Stimulated activated CD8-positive, alpha-beta memory T cell treated with anti-CD3 and anti-CD28 coated beads, Interleukin-4, amount 100 ng/mL, for 24 hours (primary cell): ENCODE measurements at regions not wholly inside any gene's neighbourhood (a gene's known extent, or its start where the extent isn't known, plus 50 kb on each side); places are given as distances from the start of the nearest gene placed in this dataset.

Source experiments
- DNase-seq: peaks from one replicate; pipeline ENCODE4 v3.0.0-alpha.2; 2020; ENCODE audit warnings: low read depth

DNA sequence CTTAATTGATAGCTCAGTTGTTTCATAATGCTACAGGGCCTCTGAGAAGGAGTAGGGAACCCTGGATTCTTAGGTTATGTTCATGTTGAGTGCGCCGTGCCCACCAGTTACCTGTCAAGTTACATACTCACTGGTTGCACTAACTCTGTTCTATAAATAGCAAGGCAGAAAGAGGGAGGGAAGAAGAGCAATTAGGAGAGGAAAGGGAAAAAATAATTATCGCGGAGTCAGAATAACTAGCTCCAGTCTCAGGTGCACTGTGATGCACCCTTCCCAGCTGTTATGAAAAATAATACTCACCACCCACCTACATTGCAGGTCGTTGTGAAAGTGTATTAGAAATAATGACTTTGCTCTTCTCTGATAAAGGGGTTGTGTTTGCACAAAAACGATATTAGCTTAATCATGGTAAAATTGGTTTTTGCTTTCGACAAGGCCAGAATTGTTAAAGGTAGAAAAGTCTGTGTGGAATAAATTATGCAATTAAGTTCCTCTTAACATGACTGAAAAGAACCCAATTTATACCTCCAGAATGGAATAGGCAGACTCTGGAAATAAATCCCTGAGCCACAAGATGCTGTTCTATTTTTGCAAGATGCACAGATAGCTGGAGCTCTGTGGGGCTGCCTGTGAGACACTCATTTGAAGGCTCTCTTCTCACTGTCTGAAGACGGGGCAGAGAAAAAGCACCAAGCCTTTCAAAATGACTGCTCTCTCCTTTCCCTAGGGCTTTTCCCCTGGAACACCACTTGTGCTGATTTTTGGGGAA is 137.6 kb upstream of the PITRM1 start:
- no peak for DNase-seq

- no peak for DNase-seq
Measured at GRCh38 chr10:3306050-3306449, 133.5 kb upstream of the PITRM1 start.

DNA sequence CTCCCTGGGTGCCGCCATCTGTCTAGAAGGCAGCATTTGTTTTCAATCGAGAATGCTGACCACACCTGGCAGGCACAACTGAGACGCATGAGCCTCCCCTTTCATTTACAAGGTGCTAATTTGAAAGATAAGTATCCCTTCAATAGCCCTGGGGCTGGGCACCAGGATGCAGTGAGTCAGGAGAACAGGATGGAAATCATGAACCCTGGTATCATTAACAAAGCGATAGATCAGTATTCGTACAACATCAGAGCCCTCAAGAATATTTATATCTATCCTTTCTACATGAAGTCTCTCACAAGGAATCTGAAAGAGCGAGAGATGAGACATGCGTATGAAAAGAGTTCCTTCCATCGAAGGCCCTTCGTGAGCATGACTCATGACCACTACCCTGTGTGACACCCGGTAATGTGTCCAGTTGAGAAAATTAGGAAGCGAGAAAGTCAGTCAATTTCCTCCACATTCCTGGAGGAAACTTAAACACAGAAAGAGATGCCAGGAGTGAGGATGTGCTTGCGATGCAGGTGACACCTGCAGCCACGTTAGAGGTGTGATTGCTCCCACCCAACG is 123.1 kb upstream of the PITRM1 start:
- no peak for DNase-seq

DNA sequence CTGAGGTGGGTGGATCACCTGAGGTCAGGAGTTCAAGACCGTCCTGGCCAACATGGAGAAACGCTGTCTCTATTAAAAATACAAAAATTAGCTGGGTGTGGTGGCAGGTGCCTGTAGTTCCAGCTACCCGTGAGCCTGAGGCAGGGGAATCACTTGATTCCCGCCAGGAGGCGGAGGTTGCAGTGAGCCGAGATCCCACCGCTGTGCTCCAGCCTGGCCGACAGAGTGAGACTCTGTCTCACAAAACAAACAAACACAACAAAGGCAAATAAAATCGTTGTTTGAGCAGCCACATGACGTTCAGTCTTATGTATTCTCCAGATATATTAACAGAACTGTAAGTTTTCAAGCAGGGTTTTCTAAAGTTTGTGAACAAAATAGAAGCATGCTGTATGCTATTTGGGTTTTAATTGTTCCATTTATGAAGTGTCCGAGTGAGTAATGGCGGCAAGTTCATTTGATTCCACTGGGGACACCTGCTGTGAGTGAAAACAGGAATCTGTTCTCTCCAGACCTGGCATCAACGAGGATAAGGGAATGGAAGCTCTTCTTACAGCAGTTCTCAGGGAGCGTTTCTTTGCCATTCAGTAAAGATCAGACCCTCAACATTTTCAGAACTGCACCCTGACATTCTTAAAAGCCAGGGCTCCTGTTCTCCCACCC is 122.5 kb upstream of the PITRM1 start:
- DNase-seq: no peak

DNA sequence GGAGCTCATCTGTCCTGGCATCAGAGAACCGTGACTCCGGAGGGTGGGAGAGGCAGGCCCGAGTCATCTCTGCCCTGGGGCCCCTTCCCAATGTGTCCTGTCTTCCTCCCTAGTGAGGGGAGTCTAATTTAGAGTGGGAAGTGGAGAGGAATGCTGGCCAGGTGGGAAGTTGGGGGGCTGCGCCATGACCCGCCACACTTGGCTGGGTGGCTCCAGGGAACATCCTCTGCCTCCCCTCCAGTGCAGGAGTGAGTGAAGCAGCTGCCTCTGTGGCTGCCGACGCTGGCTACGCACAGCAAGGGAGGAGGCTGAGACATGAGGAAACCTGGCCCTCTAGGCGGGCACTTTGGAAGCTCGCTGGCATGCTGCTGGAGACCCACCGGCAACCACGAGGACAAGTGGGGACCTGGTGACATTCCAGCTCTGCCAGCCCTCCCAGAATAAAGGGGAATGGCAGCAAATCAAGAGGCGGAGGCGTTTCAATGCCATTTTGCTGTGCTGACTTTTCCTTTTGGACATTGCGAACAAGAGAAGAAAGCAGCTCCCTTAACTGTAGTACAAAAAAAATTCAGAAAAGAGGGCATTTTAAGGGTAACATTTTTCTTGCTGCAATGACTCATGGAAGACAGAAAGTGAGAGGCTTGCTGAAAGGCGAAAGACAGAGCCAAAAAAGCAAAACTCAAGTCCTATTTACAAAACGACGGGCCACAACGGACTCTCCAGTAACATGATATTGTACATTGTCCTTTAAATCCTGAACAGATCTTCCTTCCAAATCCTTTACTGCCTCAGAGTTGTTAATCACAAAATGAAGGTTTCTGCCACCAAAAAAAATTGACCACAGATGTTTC is 121.2 kb upstream of the PITRM1 start:
- DNase-seq: no peak

DNA sequence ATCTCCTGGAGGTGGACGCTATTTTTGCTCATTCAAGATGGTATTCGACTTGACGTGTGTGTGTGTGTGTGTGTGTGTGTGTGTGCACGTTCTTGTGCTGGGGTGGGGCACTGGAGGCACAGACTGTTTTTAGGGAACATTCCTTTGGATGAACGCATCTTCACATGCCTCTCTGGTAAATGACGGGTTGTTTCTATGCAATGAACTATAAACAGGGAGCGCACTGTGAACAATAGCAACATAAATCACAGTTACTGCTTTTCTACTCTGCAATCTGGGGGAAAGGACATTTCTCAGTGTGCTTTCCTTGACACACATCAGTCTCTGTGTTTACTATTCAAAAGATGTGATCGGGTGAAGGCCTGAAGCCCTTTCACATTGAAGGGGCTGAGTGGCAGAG is 120.1 kb upstream of the PITRM1 start:
- no peak for DNase-seq

DNA sequence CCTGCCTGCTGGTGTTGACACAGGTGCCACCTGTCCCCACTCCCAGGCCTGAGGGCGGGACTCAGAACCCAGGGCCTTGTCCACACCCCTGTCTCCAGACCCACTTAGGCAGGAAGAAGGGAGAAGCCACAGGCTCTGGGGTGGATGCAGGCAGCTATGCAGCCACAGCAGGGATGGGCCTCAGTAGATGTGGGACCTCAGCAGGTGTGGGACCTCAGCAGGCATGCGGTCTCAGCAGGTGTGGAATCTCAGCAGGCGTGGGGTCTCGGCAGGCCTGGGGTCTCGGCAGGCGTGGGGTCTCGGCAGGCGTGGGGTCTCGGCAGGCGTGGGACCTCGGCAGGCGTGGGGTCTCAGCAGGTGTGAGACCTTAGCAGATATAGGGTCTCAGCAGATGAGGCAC is 118.0 kb upstream of the PITRM1 start:
- DNase-seq: no peak

GRCh38 chr10:3287572-3288445 is 115.2 kb upstream of the PITRM1 start:
- DNase-seq: no peak

GRCh38 chr10:3282674-3283017 is 110.1 kb upstream of the PITRM1 start:
- no peak for DNase-seq

DNA sequence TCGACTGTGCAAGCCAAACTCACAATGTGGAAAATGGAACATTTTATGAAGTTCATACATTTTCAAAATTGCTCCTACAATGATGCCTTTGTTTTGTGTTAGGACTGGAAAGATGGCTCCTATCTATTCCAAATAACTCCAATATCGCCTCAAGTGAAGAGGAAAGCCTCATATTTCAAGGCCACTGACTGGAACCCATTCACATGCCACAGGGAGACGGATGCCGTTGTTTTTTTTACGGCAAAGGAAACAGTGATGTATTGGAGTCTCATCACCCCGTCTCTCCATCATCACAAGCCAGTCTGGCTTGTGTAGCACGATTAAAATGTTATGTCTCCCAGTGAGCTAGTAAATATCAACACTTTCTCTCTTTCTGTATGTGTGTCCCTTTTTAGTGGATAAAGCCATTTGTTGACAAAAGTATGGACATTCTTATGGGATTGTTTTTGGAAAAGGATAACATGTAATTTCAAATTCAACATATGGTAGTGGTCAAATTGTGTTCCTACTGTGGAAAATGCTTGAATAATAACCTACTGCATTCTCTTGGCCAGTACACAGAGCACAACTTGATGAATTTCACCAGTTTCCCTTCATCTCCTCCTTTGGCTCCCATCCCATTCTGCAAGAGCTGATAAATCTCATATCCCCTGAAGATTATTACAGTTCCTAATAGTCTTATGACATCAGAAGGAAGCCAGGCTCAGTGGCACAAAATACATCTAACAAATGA is 109.5 kb upstream of the PITRM1 start:
- no peak for DNase-seq

DNA sequence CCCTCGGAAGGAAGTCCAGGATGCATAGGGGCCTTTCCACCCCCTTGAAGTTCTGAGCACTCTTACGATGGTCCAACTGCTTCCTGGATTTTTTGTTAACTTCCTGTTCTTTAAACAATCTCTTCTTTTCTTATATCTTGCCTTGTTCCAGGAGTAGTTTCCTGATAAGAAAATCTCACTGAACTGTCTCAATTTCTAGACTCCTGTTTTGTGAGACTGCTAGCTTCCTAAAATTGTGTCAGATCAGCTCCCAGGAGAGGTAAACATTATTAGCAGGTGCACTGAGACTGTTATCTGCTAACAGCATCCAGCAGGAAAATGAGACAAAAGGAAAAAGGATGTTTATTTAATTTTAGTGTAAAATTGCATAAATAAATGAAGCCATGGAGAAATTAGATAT is 106.2 kb upstream of the PITRM1 start:
- DNase-seq: no peak

DNA sequence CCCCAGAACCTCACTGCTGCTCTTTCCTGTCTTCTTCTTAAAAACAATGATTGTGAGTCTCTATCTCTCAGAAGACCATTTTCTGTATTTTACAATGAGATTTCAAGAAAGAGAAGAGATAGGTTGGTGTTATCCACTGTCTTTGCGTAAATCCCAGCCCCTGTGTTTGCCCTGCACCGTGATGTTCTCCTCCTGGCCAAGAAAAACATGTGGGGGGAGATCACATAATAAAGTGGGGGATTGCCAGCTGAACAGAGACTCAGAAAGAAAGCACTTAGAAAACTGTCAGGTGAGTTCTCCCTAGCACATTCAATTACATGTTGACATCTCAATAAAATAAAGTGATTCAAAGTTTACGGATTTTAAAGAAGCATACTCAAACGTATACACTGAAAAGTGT is 105.0 kb upstream of the PITRM1 start:
- DNase-seq: no peak

DNA sequence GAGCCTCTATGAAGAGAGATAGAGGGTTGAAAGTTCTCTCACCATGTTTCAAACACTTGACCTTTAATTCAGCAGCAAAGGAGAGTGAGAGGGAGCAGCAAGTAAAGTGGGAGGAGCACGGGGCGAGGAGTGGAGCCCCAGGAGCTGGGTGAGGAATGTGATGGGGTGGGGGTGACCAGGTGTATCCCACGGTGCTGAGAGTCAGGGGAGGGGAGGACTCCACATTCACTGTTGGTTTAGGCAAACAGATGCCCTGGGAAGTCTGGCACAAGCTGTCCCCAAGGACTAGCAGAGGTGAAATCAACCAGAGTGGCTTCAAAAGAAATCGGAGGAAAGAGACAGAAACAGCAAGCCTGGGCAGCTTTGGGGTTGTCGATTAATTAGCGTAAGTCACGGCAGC is 101.8 kb upstream of the PITRM1 start:
- DNase-seq: no peak

GRCh38 chr10:3273966-3274365 is 101.4 kb upstream of the PITRM1 start:
- no peak for DNase-seq

DNA sequence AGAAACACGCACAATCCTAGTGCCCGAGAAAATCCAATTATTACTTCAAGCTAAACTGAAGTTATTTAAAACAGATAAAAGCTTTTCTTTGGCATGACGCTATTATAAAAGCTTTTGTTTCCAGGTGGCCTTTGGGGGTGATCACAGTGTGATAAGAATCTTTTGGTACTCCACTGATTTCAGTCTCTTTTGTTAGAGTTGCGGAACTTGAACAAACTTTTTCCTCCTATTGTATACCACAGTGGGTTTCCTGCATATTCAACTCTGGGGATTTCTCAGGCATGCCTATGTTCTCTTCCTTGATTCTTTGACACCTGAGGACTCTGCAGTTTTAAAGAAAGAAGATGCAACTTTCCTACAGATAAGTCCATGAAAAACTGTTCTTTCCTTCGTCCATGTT is 99.7 kb upstream of the PITRM1 start:
- DNase-seq: no peak

DNA sequence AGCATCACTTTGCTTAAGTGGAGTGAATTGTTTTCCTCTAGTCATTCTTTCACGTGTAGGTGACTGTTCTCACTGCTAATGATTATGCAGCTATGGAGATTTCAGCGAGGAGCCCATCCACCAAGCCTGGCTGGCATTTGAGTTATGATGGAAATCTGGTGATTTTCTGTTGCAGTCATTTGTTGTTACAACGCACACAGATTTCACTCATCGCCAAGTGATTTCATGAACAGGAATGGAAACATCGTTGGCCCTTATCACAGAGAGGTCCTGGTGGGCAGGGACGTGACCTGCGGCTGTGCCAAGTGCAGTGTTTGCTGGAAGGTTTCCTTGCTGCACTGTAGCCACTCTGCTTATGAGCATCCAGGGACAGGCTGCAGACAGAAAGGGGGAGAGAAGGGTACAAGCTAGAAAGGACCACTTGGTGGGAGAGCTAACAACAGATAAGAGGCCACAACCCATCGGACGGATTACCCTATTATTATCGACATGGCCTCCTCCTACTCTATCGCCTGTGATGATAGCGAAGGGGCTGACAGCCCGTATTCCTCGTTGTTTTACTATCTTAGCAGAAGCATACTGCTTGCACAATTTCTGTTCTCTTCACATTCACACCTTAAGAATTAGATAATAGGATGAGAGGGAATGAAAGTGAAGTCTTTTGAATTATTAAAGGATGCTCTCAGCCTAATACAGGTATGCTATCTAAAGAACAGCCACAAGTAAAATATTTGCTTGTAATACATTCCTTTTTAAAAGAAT is 99.0 kb upstream of the PITRM1 start:
- no peak for DNase-seq

DNA sequence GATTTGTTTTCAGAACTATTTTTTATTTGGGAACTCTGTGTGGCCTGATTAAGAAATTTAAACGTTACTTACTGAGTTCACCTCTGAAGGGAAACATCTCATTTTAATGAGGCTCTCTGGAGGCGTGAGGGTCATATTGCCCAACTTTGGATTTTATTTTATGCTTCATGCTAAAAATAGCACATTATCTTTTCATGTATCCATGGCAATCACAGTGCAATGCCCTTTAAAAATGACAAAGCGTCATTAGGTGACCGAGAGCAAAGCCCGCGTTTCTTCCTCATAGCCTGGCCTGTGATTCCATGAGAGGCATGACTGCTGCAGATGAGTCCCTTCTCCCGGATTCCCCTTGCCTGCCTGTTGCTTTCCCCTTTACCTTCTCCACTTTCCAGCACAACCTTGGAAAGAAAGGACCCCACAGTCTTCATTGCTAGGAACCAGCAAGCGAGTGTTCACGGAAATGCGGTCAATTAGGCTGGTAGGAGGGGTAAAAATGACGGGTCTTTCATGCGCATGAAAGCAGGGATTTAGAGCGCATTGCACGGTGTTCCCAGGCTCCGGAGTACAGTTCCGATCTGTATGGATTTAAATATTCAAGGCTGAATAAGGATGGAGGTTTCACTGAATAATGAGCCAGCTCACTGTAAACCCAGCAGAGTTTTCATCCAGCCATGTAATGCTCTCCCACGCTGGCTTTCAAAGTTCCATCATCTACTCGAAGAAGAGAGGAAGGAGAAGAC is 98.2 kb upstream of the PITRM1 start:
- DNase-seq: no peak

DNA sequence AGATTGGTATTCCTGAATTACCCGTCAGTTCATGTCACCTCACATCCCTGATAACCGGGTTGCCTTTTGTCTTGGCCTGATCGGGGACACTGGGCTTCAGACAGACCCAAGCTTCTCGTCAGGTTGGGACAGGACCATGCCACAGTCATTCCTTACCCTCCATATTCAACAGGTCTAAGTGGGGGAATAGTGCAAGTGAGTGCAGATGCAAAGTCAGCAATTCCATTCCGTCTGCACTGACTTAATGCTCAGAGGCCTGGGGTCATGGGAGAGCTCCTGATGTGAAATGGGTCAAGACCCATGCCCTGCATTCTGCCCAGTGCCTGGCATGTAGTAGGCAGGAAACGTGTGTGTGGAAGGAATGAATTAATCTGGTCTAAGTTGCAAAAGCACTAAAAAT is 95.4 kb upstream of the PITRM1 start:
- no peak for DNase-seq

DNA sequence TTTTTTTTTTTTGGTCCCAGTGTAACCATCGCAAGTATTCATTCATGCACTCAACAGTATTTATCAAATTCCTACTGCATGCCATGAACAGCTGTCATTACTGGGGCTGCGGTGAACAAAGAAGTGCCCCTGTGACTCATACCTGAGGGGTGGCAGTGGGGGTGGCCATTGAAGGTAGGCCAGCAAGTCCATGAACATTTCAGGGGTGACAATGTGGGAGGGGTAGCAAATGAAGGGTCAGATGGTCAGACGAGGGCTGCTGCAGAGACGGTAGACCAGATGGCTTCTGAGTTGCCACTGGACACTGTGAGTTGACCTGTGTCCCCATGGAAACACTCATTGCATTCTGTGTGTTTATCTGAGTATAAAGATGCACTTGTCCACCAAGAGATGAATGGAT is 92.5 kb upstream of the PITRM1 start:
- DNase-seq: no peak
